ENCODE measurements at regions not wholly inside any gene's neighbourhood (a gene's known extent, or its start where the extent isn't known, plus 50 kb on each side); places are given as distances from the start of the nearest gene placed in this dataset.

- no peak for DNase-seq (ENCODE audit: low read depth in 2 of 2)
Observed at GRCh38 chr2:67039517-67040103, 357.5 kb upstream of the ETAA1 start.

GRCh38 chr2:67041051-67041450 lies 356.1 kb upstream of the ETAA1 start:
- DNase-seq (ENCODE audit: low read depth in 2 of 2): no peak

GRCh38 chr2:67043781-67044478 lies 353.2 kb upstream of the ETAA1 start:
- DNase-seq (ENCODE audit: low read depth in 2 of 2): no peak

- no peak for DNase-seq (ENCODE audit: low read depth in 2 of 2)
Observed at GRCh38 chr2:67046591-67046990, 350.5 kb upstream of the ETAA1 start.

GRCh38 chr2:67048314-67048713 lies 348.8 kb upstream of the ETAA1 start:
- no peak for DNase-seq (ENCODE audit: low read depth in 2 of 2)

GRCh38 chr2:67050622-67051021 lies 346.5 kb upstream of the ETAA1 start:
- no peak for DNase-seq (ENCODE audit: low read depth in 2 of 2)

GRCh38 chr2:67054728-67055127 lies 342.4 kb upstream of the ETAA1 start:
- no peak for DNase-seq (ENCODE audit: low read depth in 2 of 2)

- DNase-seq (ENCODE audit: low read depth in 2 of 2): no peak
Observed at GRCh38 chr2:67055387-67056304, 341.5 kb upstream of the ETAA1 start.

GRCh38 chr2:67057123-67057522 lies 340.0 kb upstream of the ETAA1 start:
- no peak for DNase-seq (ENCODE audit: low read depth in 2 of 2)

- DNase-seq (ENCODE audit: low read depth in 2 of 2): no peak
Observed at GRCh38 chr2:67057901-67058703, 339.0 kb upstream of the ETAA1 start.

GRCh38 chr2:67065046-67065445 lies 332.1 kb upstream of the ETAA1 start:
- DNase-seq (ENCODE audit: low read depth in 2 of 2): no peak

GRCh38 chr2:67066782-67067181 lies 330.4 kb upstream of the ETAA1 start:
- DNase-seq (ENCODE audit: low read depth in 2 of 2): no peak

- DNase-seq (ENCODE audit: low read depth in 2 of 2): no peak
Observed at GRCh38 chr2:67067656-67068055, 329.5 kb upstream of the ETAA1 start.

GRCh38 chr2:67070826-67071225 lies 326.3 kb upstream of the ETAA1 start:
- DNase-seq (ENCODE audit: low read depth in 2 of 2): no peak

GRCh38 chr2:67075056-67075455 lies 322.1 kb upstream of the ETAA1 start:
- DNase-seq (ENCODE audit: low read depth in 2 of 2): no peak

- no peak for DNase-seq (ENCODE audit: low read depth in 2 of 2)
Observed at GRCh38 chr2:67075530-67076238, 321.4 kb upstream of the ETAA1 start.

GRCh38 chr2:67076239-67076624 lies 320.9 kb upstream of the ETAA1 start:
- no peak for DNase-seq (ENCODE audit: low read depth in 2 of 2)

- DNase-seq (ENCODE audit: low read depth in 2 of 2): no peak
Observed at GRCh38 chr2:67079729-67080128, 317.4 kb upstream of the ETAA1 start.

GRCh38 chr2:67082813-67083212 lies 314.3 kb upstream of the ETAA1 start:
- DNase-seq (ENCODE audit: low read depth in 2 of 2): no peak

GRCh38 chr2:67083951-67084350 lies 313.2 kb upstream of the ETAA1 start:
- DNase-seq (ENCODE audit: low read depth in 2 of 2): no peak

GRCh38 chr2:67085146-67085545 lies 312.0 kb upstream of the ETAA1 start:
- DNase-seq (ENCODE audit: low read depth in 2 of 2): no peak
